ENCODE measurements at regions not wholly inside any gene's neighbourhood (a gene's known extent, or its start where the extent isn't known, plus 50 kb on each side); places are given as distances from the start of the nearest gene placed in this dataset.

GRCh38 chr11:122004446-122004845 lies 111.6 kb downstream of the BLID start:
- ChIA-PET POLR2A (no interaction called here), CTCF (ENCODE audit: low intra/inter-chr PET ratio, low total read pairs) (no interaction called here)
- Histone ChIP-seq H4K20me1 (ENCODE audit: insufficient read depth, low read length) (no peaks in the 10 kb centered on the region), H3K36me3 (replicated peaks in 1 of 2; ENCODE audit: control insufficient read depth in 1 of 2, insufficient read depth in 2 of 2, low read length in 2 of 2) (no peaks in the 10 kb centered on the region), H2AFZ (ENCODE audit: low read length) (no peak overlapping the region), H3K27me3 (ENCODE audit: control insufficient read depth in 1 of 2, insufficient read depth in 2 of 2, low read length in 2 of 2) (no peaks in the 10 kb centered on the region), H3K27ac (ENCODE audit: extremely low read length, insufficient read depth, low read length) (no peak overlapping the region), H3K4me1 (ENCODE audit: insufficient read depth, low read length) (no peaks in the 10 kb centered on the region), H3K79me2 (ENCODE audit: insufficient read depth, low read length) (no peaks in the 10 kb centered on the region), H3K4me3 (replicated peaks in 1 of 3; ENCODE audit: insufficient read depth in 1 of 3, low read depth in 2 of 3, low read length in 3 of 3) (no peak overlapping the region), H3K4me2 (ENCODE audit: low read depth, low read length) (no peak overlapping the region), H3K9me3 (ENCODE audit: low read length) (no peaks in the 10 kb centered on the region), H3K9ac (ENCODE audit: insufficient read depth, low read depth, low read length) (no peak overlapping the region)
- intact Hi-C loops (cut with micrococcal nuclease; ENCODE audit: unreplicated experiment) = no loop called here
- TF ChIP-seq EED (CRISPR knock-in tag; IDR thresholded peaks at IDR 0.05) = no peak
- no peak for TF ChIP-seq ZNF781 (CRISPR knock-in tag; IDR thresholded peaks at IDR 0.05; ENCODE audit: borderline replicate concordance, not compliant biosample characterization)
- no peak for TF ChIP-seq KAT7 (CRISPR knock-in tag; IDR thresholded peaks at IDR 0.05; ENCODE audit: borderline replicate concordance)
- TF ChIP-seq BRCA1 (CRISPR knock-in tag; IDR thresholded peaks at IDR 0.05) = no peak
- no peak for ATAC-seq
- 45% methylated on average over 1 of the region's 1 CpG for WGBS (ENCODE audit: low lambda C conversion rate)
- no peak for DNase-seq (ENCODE audit: low spot score)
- BruUV-seq (replicated peaks) = no TSS peak
- in situ Hi-C loops (cut with HindIII; ENCODE audit: extremely low pct_ligation_motif_present, low pct_unique_long_range_greater_than_20kb) = no loop called here
- FAIRE-seq = no peak

- no peaks in the 10 kb centered on the region for H3K4me1 ChIP-seq (ENCODE audit: insufficient read depth, low read length)
- CTCF ChIA-PET (ENCODE audit: low intra/inter-chr PET ratio, low total read pairs) = no interaction called here
- in situ Hi-C loops (cut with HindIII; ENCODE audit: extremely low pct_ligation_motif_present, low pct_unique_long_range_greater_than_20kb) (no loop called here), intact Hi-C loops (cut with micrococcal nuclease; ENCODE audit: unreplicated experiment) (no loop called here)
- no peaks in the 10 kb centered on the region for H3K36me3 ChIP-seq (replicated peaks in 1 of 2; ENCODE audit: control insufficient read depth in 1 of 2, insufficient read depth in 2 of 2, low read length in 2 of 2)
- BruUV-seq (replicated peaks) = no TSS peak
- no peak for ATAC-seq
- WGBS (ENCODE audit: low lambda C conversion rate) = 0% methylated on average over 1 of the region's 1 CpG
- H3K9ac ChIP-seq (ENCODE audit: insufficient read depth, low read depth, low read length) = no peak overlapping the region
- POLR2A ChIA-PET = no interaction called here
- H3K4me3 ChIP-seq (replicated peaks in 1 of 3; ENCODE audit: insufficient read depth in 1 of 3, low read depth in 2 of 3, low read length in 3 of 3) = no peak overlapping the region
- no peak overlapping the region for H3K27ac ChIP-seq (ENCODE audit: extremely low read length, insufficient read depth, low read length)
- no peaks in the 10 kb centered on the region for H3K9me3 ChIP-seq (ENCODE audit: low read length)
- H3K79me2 ChIP-seq (ENCODE audit: insufficient read depth, low read length) = no peaks in the 10 kb centered on the region
- no peak for DNase-seq (ENCODE audit: low spot score)
- no peak overlapping the region for H2AFZ ChIP-seq (ENCODE audit: low read length)
- H4K20me1 ChIP-seq (ENCODE audit: insufficient read depth, low read length) = no peaks in the 10 kb centered on the region
- FAIRE-seq = no peak
- H3K4me2 ChIP-seq (ENCODE audit: low read depth, low read length) = no peak overlapping the region
- H3K27me3 ChIP-seq (ENCODE audit: control insufficient read depth in 1 of 2, insufficient read depth in 2 of 2, low read length in 2 of 2) = no peaks in the 10 kb centered on the region
- TF ChIP-seq FIP1L1 (IDR thresholded peaks at IDR 0.05; ENCODE audit: borderline replicate concordance, insufficient read depth, low read depth, low read length) (no peak), ZNF569 (CRISPR knock-in tag; IDR thresholded peaks at IDR 0.05; ENCODE audit: borderline replicate concordance) (no peak), REL (CRISPR knock-in tag; conservative IDR thresholded peaks at IDR 0.05) (no peak), ZNF737 (CRISPR knock-in tag; IDR thresholded peaks at IDR 0.05; ENCODE audit: borderline replicate concordance) (no peak), PHF5A (CRISPR knock-in tag; IDR thresholded peaks at IDR 0.05; ENCODE audit: low read depth, unreplicated experiment) (no peak), ZBTB38 (CRISPR knock-in tag; IDR thresholded peaks at IDR 0.05) (no peak), ZNF850 (CRISPR knock-in tag; conservative IDR thresholded peaks at IDR 0.05) (no peak), PLRG1 (conservative IDR thresholded peaks at IDR 0.05) (no peak)
- TF ChIP-seq, protein P1, sequence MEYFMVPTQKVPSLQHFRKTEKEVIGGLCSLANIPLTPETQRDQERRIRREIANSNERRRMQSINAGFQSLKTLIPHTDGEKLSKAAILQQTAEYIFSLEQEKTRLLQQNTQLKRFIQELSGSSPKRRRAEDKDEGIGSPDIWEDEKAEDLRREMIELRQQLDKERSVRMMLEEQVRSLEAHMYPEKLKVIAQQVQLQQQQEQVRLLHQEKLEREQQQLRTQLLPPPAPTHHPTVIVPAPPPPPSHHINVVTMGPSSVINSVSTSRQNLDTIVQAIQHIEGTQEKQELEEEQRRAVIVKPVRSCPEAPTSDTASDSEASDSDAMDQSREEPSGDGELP (IDR thresholded peaks at IDR 0.05; ENCODE audit: borderline replicate concordance, low read depth) = no peak
- TF ChIP-seq, protein P2, sequence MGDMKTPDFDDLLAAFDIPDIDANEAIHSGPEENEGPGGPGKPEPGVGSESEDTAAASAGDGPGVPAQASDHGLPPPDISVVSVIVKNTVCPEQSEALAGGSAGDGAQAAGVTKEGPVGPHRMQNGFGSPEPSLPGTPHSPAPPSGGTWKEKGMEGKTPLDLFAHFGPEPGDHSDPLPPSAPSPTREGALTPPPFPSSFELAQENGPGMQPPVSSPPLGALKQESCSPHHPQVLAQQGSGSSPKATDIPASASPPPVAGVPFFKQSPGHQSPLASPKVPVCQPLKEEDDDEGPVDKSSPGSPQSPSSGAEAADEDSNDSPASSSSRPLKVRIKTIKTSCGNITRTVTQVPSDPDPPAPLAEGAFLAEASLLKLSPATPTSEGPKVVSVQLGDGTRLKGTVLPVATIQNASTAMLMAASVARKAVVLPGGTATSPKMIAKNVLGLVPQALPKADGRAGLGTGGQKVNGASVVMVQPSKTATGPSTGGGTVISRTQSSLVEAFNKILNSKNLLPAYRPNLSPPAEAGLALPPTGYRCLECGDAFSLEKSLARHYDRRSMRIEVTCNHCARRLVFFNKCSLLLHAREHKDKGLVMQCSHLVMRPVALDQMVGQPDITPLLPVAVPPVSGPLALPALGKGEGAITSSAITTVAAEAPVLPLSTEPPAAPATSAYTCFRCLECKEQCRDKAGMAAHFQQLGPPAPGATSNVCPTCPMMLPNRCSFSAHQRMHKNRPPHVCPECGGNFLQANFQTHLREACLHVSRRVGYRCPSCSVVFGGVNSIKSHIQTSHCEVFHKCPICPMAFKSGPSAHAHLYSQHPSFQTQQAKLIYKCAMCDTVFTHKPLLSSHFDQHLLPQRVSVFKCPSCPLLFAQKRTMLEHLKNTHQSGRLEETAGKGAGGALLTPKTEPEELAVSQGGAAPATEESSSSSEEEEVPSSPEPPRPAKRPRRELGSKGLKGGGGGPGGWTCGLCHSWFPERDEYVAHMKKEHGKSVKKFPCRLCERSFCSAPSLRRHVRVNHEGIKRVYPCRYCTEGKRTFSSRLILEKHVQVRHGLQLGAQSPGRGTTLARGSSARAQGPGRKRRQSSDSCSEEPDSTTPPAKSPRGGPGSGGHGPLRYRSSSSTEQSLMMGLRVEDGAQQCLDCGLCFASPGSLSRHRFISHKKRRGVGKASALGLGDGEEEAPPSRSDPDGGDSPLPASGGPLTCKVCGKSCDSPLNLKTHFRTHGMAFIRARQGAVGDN (CRISPR knock-in tag; IDR thresholded peaks at IDR 0.05) = no peak
- TF ChIP-seq, protein P3, sequence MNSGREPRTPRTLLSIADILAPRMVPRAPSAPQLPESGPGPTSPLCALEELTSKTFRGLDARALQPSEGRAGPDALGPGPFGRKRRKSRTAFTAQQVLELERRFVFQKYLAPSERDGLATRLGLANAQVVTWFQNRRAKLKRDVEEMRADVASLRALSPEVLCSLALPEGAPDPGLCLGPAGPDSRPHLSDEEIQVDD (CRISPR knock-in tag; IDR thresholded peaks at IDR 0.05; ENCODE audit: borderline replicate concordance) = no peak
These were observed 113.1 kb downstream of the BLID start for GRCh38 chr11:122002926-122003325.

Measured in HepG2 (cell line).